ENCODE measurements at regions not wholly inside any gene's neighbourhood (a gene's known extent, or its start where the extent isn't known, plus 50 kb on each side); places are given as distances from the start of the nearest gene placed in this dataset.

GRCh38 chr2:4591261-4591660 is 887.9 kb downstream of the DCDC2C start:
- TF ChIP-seq EZH2 (IDR thresholded peaks at IDR 0.05; ENCODE audit: low read depth) (no peak), CTCF (conservative IDR thresholded peaks at IDR 0.05) (no peak)
- intact Hi-C loops (cut with micrococcal nuclease; ENCODE audit: unreplicated experiment), result no loop called here
- DNase-seq, result no peak
- H3K27ac ChIP-seq, result no peak overlapping the region
- no peaks in the 10 kb centered on the region for H3K9me3 ChIP-seq (ENCODE audit: insufficient read depth, low read depth)
- no peaks in the 10 kb centered on the region for H3K4me1 ChIP-seq (replicated peaks; ENCODE audit: insufficient read depth)
- ChIA-PET POLR2A (ENCODE audit: unreplicated experiment) (no interaction called here), CTCF (no interaction called here)
- H3K4me3 ChIP-seq, result no peak overlapping the region
- no peaks in the 10 kb centered on the region for H3F3A ChIP-seq (ENCODE audit: insufficient read depth, low read depth)
- H3K27me3 ChIP-seq (ENCODE audit: insufficient read depth, low read depth), result no peaks in the 10 kb centered on the region
- H3K4me2 ChIP-seq, result no peak overlapping the region
- no peaks in the 10 kb centered on the region for H3K36me3 ChIP-seq (ENCODE audit: low read depth)
- H3K9me2 ChIP-seq (ENCODE audit: insufficient read depth), result no peaks in the 10 kb centered on the region; the same call in 1 of the 2 replicates
- no peaks in the 10 kb centered on the region for H4K20me1 ChIP-seq (ENCODE audit: insufficient read depth)
- no TSS peak for BruUV-seq (replicated peaks)
- no peak overlapping the region for H2AFZ ChIP-seq
- H3K79me2 ChIP-seq (ENCODE audit: low read depth), result no peaks in the 10 kb centered on the region

DNA sequence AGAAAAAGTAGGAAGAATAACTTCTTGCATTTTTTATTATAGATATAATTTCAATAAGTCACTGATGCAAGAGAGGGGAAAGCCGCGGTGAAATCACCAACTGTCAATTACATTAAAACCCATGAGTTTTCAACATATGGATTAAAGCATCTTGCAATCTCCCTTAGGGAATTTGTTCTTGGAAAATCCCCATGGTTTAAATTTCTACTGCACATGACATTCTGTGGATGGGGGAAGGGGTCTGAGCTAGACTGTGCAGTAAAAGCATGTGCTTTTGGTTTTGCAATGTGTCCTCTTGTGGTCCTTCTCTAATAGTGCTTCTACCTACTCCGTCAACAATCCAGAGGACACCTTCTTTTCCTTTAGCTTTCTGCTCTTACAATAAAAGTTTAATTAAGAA is 894.0 kb downstream of the DCDC2C start:
- H3K4me3 ChIP-seq, result no peak overlapping the region
- H3K9me3 ChIP-seq (ENCODE audit: insufficient read depth, low read depth), result no peaks in the 10 kb centered on the region
- TF ChIP-seq CTCF (conservative IDR thresholded peaks at IDR 0.05) (no peak), EZH2 (IDR thresholded peaks at IDR 0.05; ENCODE audit: low read depth) (no peak)
- H4K20me1 ChIP-seq (ENCODE audit: insufficient read depth), result no peaks in the 10 kb centered on the region
- no TSS peak for BruUV-seq (replicated peaks)
- H3K4me1 ChIP-seq (replicated peaks; ENCODE audit: insufficient read depth), result no peaks in the 10 kb centered on the region
- no peak for DNase-seq
- H3K27ac ChIP-seq, result no peak overlapping the region
- intact Hi-C loops (cut with micrococcal nuclease; ENCODE audit: unreplicated experiment), result no loop called here
- H3K9me2 ChIP-seq (ENCODE audit: insufficient read depth), result no peaks in the 10 kb centered on the region
- no peaks in the 10 kb centered on the region for H3K36me3 ChIP-seq (ENCODE audit: low read depth)
- no peaks in the 10 kb centered on the region for H3F3A ChIP-seq (ENCODE audit: insufficient read depth, low read depth)
- ChIA-PET POLR2A (ENCODE audit: unreplicated experiment) (no interaction called here), CTCF (no interaction called here)
- H3K27me3 ChIP-seq (ENCODE audit: insufficient read depth, low read depth), result no peaks in the 10 kb centered on the region
- no peaks in the 10 kb centered on the region for H3K79me2 ChIP-seq (ENCODE audit: low read depth)
- H2AFZ ChIP-seq, result no peak overlapping the region
- no peak overlapping the region for H3K4me2 ChIP-seq

DNA sequence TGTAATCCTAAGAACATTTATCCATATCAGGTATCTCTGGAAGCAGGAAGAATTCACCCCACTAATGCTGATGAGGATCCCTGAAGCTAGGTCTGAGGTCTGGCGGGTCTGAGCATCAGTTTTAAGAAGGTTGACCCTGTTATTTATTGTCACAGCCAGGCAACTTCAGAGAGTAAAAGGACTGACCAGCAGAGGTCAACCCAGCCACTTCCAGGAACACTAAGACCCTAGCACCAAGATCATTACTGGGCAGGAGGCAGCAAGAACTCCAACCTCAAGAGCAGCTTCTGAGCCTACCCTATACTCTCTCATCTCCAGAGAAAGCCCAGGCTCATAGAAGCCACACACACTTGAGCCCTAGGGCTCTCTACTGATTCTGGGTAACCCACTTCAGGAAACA is 901.4 kb downstream of the DCDC2C start:
- Histone ChIP-seq H3K79me2 (ENCODE audit: low read depth) (no peaks in the 10 kb centered on the region), H3K4me1 (replicated peaks; ENCODE audit: insufficient read depth) (no peaks in the 10 kb centered on the region), H3K36me3 (ENCODE audit: low read depth) (no peaks in the 10 kb centered on the region), H3K9me2 (ENCODE audit: insufficient read depth) (no peaks in the 10 kb centered on the region), H4K20me1 (ENCODE audit: insufficient read depth) (no peaks in the 10 kb centered on the region; the same call in 1 of the 2 replicates), H3F3A (ENCODE audit: insufficient read depth, low read depth) (no peaks in the 10 kb centered on the region), H3K9me3 (ENCODE audit: insufficient read depth, low read depth) (no peaks in the 10 kb centered on the region), H3K27me3 (ENCODE audit: insufficient read depth, low read depth) (no peaks in the 10 kb centered on the region), H2AFZ (no peak overlapping the region), H3K27ac (no peak overlapping the region), H3K4me3 (no peak overlapping the region), H3K4me2 (no peak overlapping the region)
- CTCF ChIA-PET, result no interaction called here
- DNase-seq, result no peak
- no TSS peak for BruUV-seq (replicated peaks)
- no peak for TF ChIP-seq EZH2 (IDR thresholded peaks at IDR 0.05; ENCODE audit: low read depth)
- no peak for TF ChIP-seq CTCF (conservative IDR thresholded peaks at IDR 0.05)
- intact Hi-C loops (cut with micrococcal nuclease; ENCODE audit: unreplicated experiment), result no loop called here
- POLR2A ChIA-PET (ENCODE audit: unreplicated experiment), result no interaction called here
